COR-L47 (cell line): ENCODE measurements at regions not wholly inside any gene's neighbourhood (a gene's known extent, or its start where the extent isn't known, plus 50 kb on each side); places are given as distances from the start of the nearest gene placed in this dataset.
A peak's percentile ranks its signal among the peaks of the same experiment; 100 is the strongest.

Source experiments
- DNase-seq: peaks from one replicate; lab custom pipeline; 2025; lab: John Stamatoyannopoulos, UW

GRCh38 chr13:24008679-24009078 is 111.4 kb upstream of the C1QTNF9B start:
- no peak for DNase-seq

DNA sequence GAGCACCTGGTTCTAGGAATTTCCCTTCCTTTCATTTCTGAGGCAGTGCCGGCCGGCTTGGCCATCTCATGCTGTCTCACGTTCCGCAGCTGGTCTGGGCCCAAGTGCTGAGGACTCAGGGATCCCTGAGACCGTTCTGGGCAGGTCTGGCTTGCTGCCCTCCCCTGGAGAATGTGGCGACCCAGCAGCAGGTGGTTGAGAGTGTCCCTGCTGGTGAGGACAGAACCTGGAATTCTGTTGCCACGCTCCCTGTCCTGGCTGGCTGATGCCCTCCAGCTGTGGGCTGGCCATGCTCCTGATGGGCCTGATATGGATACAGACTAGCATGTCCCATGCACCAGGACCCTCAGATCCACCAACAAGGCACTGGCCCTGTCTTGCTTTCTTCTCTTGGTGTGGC is 114.0 kb upstream of the C1QTNF9B start:
- no peak for DNase-seq

GRCh38 chr13:24012648-24013047 is 115.3 kb upstream of the C1QTNF9B start:
- no peak for DNase-seq

DNA sequence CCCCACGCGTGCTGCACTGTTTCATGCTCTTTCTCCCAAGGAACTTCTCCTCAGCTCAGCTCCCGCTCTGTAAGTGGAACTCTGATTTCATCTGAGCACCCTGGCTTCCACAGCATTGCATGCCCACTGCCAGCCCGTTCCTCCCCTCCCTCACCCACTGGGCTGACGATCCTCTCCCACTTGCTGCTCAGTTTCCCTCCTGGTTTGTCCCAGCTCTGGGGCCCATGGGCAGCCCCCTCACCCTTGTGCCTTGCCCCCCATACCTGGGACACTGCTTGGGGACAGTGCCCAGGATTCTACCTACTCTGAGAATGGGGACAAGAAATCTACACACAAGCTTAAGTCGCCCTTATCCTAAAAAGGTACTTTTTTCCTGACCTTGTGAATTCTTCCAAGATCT is 115.9 kb upstream of the C1QTNF9B start:
- DNase-seq: no peak

DNA sequence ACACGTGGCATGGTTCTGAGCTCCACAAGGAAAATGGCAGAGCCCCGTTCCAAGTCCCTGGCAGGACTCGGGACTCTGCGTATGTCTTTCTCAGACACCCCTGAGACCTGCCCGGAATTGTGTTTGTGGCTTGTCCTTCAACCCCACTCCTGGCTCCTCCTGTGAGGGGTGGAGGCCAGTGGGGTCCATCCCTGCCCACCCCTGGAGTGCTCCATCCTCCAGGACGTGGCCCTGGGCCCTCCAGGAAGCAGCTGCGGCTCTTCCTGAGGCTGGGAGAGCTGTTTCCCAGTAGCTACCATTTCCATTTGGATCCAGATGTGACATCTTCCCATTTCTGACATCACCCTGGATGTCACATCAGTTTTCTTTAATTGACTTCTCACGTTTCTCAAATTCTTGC is 118.7 kb upstream of the C1QTNF9B start:
- DNase-seq: no peak

DNA sequence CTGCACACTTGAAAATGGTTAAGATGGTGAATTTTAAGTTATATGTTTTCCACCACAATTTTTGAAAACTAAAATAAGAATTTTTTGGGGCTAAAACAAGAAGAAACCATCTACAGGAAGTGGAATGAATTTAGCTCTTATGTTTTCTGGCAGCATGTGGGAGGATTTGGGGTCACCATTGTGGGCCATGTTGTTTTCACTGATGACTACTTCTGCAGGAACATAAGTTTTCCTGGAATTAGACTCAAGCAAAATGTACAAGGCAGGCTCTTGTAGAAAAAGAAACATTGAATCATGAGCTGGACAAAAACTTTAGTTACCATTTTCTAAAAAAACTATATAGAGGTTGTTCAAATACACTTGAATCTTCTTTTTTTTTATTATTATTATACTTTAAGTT is 125.3 kb upstream of the C1QTNF9B start:
- DNase-seq: no peak

- no peak for DNase-seq
These were observed 125.8 kb upstream of the C1QTNF9B start for GRCh38 chr13:24023073-24023472.

GRCh38 chr13:24027494-24027893 is 130.2 kb upstream of the C1QTNF9B start:
- DNase-seq: no peak

GRCh38 chr13:24032252-24032651 is 128.3 kb upstream of the SPATA13 start:
- no peak for DNase-seq

DNA sequence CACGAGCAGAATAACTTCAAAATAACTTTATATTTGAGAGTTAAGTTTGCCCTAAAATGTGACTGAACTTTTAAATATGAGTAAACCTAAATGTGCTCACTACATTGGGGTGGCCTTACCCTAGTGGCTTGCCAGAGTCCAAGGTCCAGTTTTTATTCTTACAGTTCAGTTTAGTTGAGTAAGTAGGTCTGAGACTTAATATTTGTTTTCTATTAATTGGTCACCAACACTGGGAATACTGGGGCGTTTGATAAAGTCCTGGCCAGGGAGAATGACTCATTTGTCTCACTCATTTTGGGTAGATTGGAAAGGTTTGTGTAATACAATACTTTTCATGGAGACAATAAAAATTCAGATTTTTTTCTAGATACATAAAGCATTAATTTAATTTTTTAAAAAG is 127.8 kb upstream of the SPATA13 start:
- DNase-seq: no peak

GRCh38 chr13:24033527-24034302 is 126.8 kb upstream of the SPATA13 start:
- DNase-seq: no peak

- no peak for DNase-seq
These were observed 125.1 kb upstream of the SPATA13 start for GRCh38 chr13:24035411-24035810.

- DNase-seq: no peak
These were observed 124.4 kb upstream of the SPATA13 start for GRCh38 chr13:24036115-24036514.

GRCh38 chr13:24038405-24038804 is 122.1 kb upstream of the SPATA13 start:
- no peak for DNase-seq

DNA sequence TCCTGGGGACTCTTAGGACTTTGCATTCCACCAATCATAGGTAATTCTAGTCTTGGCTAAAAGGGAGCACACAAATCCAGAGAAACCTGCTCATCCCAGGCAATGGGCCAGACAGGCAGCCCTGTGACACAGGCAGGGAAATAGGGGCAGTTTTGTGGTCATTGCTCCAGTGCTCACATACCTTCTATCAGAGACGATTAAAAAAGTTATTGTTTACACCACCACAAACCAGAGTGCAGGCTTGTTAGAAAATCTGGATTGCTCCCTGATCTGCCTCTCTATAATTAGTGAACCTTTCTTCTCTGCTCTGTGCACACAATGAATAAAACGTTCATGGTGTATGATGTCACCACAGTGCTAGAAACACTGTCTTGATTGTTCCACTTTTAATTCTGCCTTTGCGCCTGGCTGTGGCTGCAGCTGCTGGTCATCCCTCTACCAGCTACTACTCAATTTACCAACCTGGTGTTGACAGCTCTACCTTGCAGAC is 121.6 kb upstream of the SPATA13 start:
- DNase-seq: peak; percentile 54

DNA sequence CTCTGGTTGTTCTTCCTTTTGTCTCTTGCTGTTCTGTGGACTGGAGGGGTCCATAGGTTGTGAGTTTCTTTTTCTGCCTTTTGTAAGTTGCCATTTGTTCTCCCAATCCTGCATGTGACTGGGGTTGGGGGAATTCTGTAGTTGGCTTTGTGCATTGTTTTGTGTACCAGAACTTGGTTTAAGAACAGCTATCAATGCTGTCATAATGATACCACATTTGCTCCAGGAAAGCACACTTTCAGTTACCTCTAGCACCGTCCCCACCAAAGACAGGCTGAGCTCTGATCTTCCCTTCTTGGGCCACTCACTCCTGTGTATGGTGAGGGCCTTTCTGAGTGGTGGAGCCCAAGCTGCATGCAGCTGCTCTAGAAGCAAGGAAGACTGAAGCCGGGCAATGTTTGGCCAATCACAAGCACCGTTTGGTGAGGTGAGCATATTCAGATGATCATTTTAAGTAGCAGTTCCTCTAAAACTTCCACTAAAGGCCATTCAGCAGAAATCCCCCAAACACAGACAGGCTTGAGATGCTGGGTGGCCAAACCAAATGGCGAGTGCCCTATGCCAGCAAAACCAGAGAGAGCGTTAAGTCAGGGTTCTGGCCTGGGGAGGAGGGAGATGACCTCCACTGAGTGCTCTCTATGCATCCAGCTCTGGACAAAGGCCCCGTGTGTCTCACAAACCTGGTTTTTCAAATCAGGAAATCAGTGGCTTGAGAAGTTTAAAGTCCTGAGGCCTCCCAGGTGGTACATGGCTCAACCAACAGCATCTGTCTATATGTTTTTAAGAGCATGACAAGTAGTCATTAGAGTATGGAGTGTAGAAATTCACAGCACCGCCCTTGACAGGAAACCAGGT is 120.7 kb upstream of the SPATA13 start:
- no peak for DNase-seq

- peak; percentile 64 for DNase-seq
These were observed 119.7 kb upstream of the SPATA13 start for GRCh38 chr13:24040835-24041234.

GRCh38 chr13:24041651-24042225 is 118.8 kb upstream of the SPATA13 start:
- no peak for DNase-seq

DNA sequence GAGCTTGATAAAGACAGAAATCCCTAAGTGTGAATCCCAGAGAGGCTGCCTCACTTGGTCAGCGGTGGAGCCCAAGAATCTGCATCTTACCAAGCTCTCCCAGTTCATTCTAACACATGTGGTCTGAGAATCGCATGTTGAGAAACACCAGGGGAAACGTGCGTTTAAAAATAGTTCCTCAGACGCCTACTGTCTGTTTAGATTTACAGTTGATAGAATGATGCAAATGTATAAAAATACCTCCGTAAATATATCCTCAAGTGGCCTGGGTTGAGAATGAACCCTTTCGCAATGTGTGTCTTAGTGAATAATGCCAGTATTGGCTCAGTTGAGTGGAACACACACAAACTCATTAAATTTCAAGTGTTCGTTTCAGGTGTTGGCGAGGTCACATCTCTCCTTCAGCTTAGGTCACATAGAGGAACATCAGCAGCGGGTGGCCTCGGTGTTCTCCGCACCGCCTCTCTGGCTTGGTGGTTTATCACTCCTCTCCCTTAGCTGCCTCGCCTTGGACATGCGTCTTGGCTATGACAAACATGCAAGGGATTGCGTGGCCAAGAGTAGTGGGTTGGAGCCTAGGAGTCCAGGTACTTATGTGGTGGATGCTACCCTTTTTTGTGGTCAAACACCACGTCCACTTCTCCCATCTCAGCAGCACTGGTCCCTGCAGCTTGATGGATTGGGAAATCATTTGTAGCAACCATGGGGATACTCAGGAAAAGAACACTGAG is 117.6 kb upstream of the SPATA13 start:
- no peak for DNase-seq

- DNase-seq: no peak
These were observed 116.8 kb upstream of the SPATA13 start for GRCh38 chr13:24043590-24044350.

DNA sequence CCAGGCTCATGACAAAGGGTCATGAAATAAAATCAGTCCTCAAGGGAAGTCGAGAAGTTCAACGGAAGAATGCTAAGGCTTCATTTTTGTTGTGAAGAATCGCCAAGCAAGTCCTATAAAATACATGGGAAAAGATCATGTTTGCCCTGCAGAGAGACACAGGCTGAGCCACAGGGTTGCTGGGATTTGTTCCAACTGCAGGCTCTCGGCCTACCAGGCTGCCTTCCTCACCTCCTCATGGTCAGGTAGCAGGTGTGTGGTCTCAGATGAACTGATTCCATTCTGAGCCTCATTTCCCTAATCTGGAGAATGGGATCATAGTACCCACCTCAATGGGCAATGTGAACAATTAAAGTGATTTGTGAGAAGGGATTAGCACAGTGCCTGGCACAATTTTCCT is 114.9 kb upstream of the SPATA13 start:
- DNase-seq: no peak
